ENCODE measurements at regions not wholly inside any gene's neighbourhood (a gene's known extent, or its start where the extent isn't known, plus 50 kb on each side); places are given as distances from the start of the nearest gene placed in this dataset.
"Not testable (repeated sequence)": the region's sequence is repeated elsewhere in the genome, so short reads cannot be mapped to it uniquely, and the experiment has no call there.

- H3K27ac ChIP-seq: no peak overlapping the region
- WGBS: 71% methylated on average over 1 of the region's 1 CpG
- no peak for TF ChIP-seq POLR2A (IDR thresholded peaks at IDR 0.05)
- TF ChIP-seq, protein P1, sequence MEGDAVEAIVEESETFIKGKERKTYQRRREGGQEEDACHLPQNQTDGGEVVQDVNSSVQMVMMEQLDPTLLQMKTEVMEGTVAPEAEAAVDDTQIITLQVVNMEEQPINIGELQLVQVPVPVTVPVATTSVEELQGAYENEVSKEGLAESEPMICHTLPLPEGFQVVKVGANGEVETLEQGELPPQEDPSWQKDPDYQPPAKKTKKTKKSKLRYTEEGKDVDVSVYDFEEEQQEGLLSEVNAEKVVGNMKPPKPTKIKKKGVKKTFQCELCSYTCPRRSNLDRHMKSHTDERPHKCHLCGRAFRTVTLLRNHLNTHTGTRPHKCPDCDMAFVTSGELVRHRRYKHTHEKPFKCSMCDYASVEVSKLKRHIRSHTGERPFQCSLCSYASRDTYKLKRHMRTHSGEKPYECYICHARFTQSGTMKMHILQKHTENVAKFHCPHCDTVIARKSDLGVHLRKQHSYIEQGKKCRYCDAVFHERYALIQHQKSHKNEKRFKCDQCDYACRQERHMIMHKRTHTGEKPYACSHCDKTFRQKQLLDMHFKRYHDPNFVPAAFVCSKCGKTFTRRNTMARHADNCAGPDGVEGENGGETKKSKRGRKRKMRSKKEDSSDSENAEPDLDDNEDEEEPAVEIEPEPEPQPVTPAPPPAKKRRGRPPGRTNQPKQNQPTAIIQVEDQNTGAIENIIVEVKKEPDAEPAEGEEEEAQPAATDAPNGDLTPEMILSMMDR (IDR thresholded peaks at IDR 0.05): no peak
- TF ChIP-seq EP300 (IDR thresholded peaks at IDR 0.05): no peak
- TF ChIP-seq POLR2AphosphoS5 (IDR thresholded peaks at IDR 0.05): no peak
- H3K9me3 ChIP-seq: no peaks in the 10 kb centered on the region
- no peaks in the 10 kb centered on the region for H3K4me1 ChIP-seq
- no peak for DNase-seq (ENCODE audit: low spot score in 2 of 2)
- no peaks in the 10 kb centered on the region for H3K36me3 ChIP-seq
- no peaks in the 10 kb centered on the region for H3K27me3 ChIP-seq
- H3K4me3 ChIP-seq: no peak overlapping the region
Observed at GRCh38 chr7:15068324-15068723, 165.8 kb upstream of the DGKB start.

DNA sequence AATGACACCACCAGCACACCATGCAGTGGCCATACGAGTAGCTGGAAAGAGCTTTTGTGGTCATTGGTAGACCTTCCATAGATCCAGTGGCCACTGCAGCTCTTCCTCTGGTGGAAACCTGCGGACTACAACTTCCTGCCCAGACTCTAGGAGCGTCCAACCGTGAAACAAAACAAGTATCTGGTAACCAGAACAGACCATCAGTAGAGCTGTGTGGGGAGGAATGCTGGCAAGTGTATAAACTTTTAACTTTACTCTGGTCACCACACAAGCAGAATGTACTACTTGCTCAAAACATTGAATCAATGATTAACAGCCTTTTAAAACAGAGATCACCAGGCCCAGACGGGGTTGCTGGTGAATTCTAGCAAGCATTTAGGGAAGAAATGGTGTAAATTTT lies 154.7 kb upstream of the DGKB start:
- TF ChIP-seq POLR2A (IDR thresholded peaks at IDR 0.05): no peak
- TF ChIP-seq, protein P1 (IDR thresholded peaks at IDR 0.05): no peak
- no peak for TF ChIP-seq POLR2AphosphoS5 (IDR thresholded peaks at IDR 0.05)
- no peak for TF ChIP-seq EP300 (IDR thresholded peaks at IDR 0.05)
- no peak for DNase-seq (ENCODE audit: low spot score in 2 of 2)
- Histone ChIP-seq H3K4me3 (no peak overlapping the region), H3K4me1 (no peaks in the 10 kb centered on the region), H3K9me3 (no peaks in the 10 kb centered on the region), H3K36me3 (no peaks in the 10 kb centered on the region), H3K27me3 (no peaks in the 10 kb centered on the region), H3K27ac (no peak overlapping the region)
- 81% methylated on average over 5 of the region's 5 CpGs for WGBS

DNA sequence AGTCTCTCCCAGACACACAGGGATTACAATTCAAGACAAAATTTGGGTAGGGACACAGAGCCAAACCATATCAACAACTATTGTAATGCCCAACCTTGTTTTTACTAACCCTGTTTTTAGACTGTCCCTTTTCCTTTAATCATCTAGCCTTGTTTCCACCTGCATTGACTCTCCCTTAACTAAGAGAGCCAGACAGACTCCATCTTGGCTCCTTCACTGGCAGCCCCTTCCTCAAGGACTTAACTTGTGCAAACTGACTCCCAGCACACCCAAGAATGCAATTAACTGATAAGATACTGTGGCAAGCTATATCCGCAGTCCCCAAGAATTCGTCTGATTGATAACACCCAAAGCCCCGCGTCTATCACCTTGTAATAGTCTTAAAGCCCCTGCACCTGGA lies 151.8 kb upstream of the DGKB start:
- DNase-seq (ENCODE audit: low spot score in 2 of 2); H3K4me1 ChIP-seq; H3K4me3 ChIP-seq; H3K27ac ChIP-seq; H3K27me3 ChIP-seq; H3K9me3 ChIP-seq; H3K36me3 ChIP-seq: not testable (repeated sequence)
- WGBS: 78% methylated on average over 4 of the region's 4 CpGs

GRCh38 chr7:15049157-15049556 lies 146.6 kb upstream of the DGKB start:
- no peaks in the 10 kb centered on the region for H3K9me3 ChIP-seq
- no peak overlapping the region for H3K4me3 ChIP-seq
- H3K27me3 ChIP-seq: no peaks in the 10 kb centered on the region
- TF ChIP-seq, protein P1 (IDR thresholded peaks at IDR 0.05): no peak
- TF ChIP-seq POLR2A (IDR thresholded peaks at IDR 0.05) (no peak), POLR2AphosphoS5 (IDR thresholded peaks at IDR 0.05) (no peak), EP300 (IDR thresholded peaks at IDR 0.05) (no peak)
- no peaks in the 10 kb centered on the region for H3K4me1 ChIP-seq
- no peak for DNase-seq (ENCODE audit: low spot score in 2 of 2)
- H3K27ac ChIP-seq: no peak overlapping the region
- H3K36me3 ChIP-seq: no peaks in the 10 kb centered on the region
- 95% methylated on average over 1 of the region's 1 CpG for WGBS

- H3K27me3 ChIP-seq: no peaks in the 10 kb centered on the region
- DNase-seq (ENCODE audit: low spot score in 2 of 2): no peak
Observed at GRCh38 chr7:15046861-15047260, 144.3 kb upstream of the DGKB start.

DNA sequence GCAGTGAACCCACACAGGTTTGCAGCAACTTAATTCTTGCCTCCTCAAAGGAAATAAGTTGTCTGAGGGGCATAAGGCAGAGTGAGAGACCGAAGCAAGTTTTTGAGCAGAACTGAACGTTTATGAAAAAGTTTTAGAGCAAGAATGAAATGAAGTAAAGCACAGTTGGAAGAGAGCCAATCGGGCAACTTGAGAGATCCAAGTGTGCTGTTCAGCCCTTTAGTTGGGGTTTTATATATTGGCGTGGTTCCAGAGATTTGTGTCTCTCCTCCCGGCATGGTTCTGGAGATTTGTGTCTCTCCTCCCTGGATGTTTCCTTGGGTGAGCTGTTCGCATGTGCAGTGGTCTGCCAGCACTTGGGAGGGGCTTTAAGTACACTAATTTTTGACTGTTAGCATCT lies 141.4 kb upstream of the DGKB start:
- Histone ChIP-seq H3K27ac (no peak overlapping the region), H3K27me3 (no peaks in the 10 kb centered on the region), H3K9me3 (no peaks in the 10 kb centered on the region), H3K36me3 (no peaks in the 10 kb centered on the region), H3K4me3 (no peak overlapping the region), H3K4me1 (no peaks in the 10 kb centered on the region)
- 53% methylated on average over 6 of the region's 6 CpGs for WGBS
- TF ChIP-seq, protein P1 (IDR thresholded peaks at IDR 0.05): no peak
- TF ChIP-seq POLR2A (IDR thresholded peaks at IDR 0.05): no peak
- TF ChIP-seq EP300 (IDR thresholded peaks at IDR 0.05): no peak
- no peak for TF ChIP-seq POLR2AphosphoS5 (IDR thresholded peaks at IDR 0.05)
- DNase-seq (ENCODE audit: low spot score in 2 of 2): no peak

More at GRCh38 chr7:15046861-15047260, 144.3 kb upstream of the DGKB start:
- H3K4me3 ChIP-seq: no peak overlapping the region
- no peaks in the 10 kb centered on the region for H3K36me3 ChIP-seq
- no peak overlapping the region for H3K27ac ChIP-seq
- TF ChIP-seq POLR2AphosphoS5 (IDR thresholded peaks at IDR 0.05) (no peak), EP300 (IDR thresholded peaks at IDR 0.05) (no peak)
- H3K4me1 ChIP-seq: no peaks in the 10 kb centered on the region
- H3K9me3 ChIP-seq: no peaks in the 10 kb centered on the region
- 59% methylated on average over 2 of the region's 2 CpGs for WGBS
